ENCODE measurements at regions not wholly inside any gene's neighbourhood (a gene's known extent, or its start where the extent isn't known, plus 50 kb on each side); places are given as distances from the start of the nearest gene placed in this dataset.

DNA sequence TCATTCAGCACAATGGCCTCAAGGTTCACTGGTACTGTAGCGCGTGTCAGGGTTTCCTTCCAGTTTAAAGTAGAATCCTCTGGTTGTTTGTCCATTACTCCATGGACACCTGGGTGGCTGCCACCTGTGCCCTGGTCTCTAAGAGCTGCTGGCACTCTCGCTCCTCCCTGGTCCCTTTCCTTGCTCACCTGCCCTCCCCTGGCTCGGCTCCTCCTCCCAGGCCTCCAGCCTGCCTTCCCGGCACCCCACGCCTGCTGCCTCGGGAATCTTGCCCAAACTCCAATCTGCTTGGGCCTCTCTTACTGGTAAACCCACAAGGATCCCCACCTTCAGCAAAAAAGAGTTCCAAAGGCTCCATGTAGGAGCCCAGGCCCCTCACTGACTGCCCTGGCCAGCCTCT lies 154.4 kb upstream of the DIO3 start:
- Mint-ChIP-seq H3K36me3 (ENCODE audit: low read depth) (no peaks in the 10 kb centered on the region), H3K4me1 (ENCODE audit: low read depth) (no peaks in the 10 kb centered on the region), H3K27me3 (peaks cover 76% of the 10 kb centered on the region), H3K9me3 (no peaks in the 10 kb centered on the region), H3K27ac (no peak overlapping the region), H3K4me3 (no peak overlapping the region)
- no peaks in the 10 kb centered on the region for H3K4me1 ChIP-seq (ENCODE audit: insufficient read depth, low read length)
- H3K27me3 ChIP-seq (ENCODE audit: control insufficient read depth in 1 of 2, insufficient read depth in 2 of 2, low read length in 2 of 2) = peaks cover 6 to 11% of the 10 kb centered on the region in 2 experiments
- no peak for ATAC-seq (ENCODE audit: poor library complexity)
- H3K27ac ChIP-seq (ENCODE audit: low read depth in 1 of 2, low read length in 2 of 2) = no peak overlapping the region
- intact Hi-C loops (cut with DNase I, micrococcal nuclease) = no loop called here
- no peaks in the 10 kb centered on the region for H3K36me3 ChIP-seq (ENCODE audit: insufficient read depth, low read length)
- TF ChIP-seq, protein P1, sequence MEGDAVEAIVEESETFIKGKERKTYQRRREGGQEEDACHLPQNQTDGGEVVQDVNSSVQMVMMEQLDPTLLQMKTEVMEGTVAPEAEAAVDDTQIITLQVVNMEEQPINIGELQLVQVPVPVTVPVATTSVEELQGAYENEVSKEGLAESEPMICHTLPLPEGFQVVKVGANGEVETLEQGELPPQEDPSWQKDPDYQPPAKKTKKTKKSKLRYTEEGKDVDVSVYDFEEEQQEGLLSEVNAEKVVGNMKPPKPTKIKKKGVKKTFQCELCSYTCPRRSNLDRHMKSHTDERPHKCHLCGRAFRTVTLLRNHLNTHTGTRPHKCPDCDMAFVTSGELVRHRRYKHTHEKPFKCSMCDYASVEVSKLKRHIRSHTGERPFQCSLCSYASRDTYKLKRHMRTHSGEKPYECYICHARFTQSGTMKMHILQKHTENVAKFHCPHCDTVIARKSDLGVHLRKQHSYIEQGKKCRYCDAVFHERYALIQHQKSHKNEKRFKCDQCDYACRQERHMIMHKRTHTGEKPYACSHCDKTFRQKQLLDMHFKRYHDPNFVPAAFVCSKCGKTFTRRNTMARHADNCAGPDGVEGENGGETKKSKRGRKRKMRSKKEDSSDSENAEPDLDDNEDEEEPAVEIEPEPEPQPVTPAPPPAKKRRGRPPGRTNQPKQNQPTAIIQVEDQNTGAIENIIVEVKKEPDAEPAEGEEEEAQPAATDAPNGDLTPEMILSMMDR (IDR thresholded peaks at IDR 0.05) = no peak
- ChIA-PET POLR2A (no interaction called here), CTCF (no interaction called here)
- no peaks in the 10 kb centered on the region for H3K9me3 ChIP-seq (ENCODE audit: control insufficient read depth in 1 of 2, insufficient read depth in 1 of 2, low read length in 2 of 2)
- no peak overlapping the region for H3K4me3 ChIP-seq (ENCODE audit: low read length)
- no peak for DNase-seq

DNA sequence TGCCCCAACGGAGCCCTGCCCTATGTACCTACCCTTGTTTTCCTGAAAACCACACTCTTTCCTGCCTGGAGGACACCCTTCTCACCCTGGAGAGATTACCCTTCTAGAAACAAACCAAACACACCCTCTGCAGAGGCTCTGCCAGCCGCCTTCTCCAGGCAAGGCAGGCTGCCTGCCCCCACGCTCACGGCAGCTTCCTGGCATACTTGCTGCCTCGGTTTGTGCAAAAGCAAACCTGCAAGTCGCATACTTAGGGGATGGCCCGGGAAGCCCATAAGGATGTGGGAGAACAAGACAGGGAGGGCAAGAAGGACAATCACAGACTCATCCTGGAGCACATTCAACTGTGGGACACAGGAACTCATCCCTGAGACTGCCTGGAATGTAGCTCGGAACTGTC lies 154.0 kb upstream of the DIO3 start:
- ChIA-PET POLR2A (no interaction called here), CTCF (no interaction called here)
- TF ChIP-seq, protein P1 (IDR thresholded peaks at IDR 0.05) = no peak
- Histone ChIP-seq H3K27ac (ENCODE audit: low read depth in 1 of 2, low read length in 2 of 2) (no peak overlapping the region), H3K27me3 (ENCODE audit: control insufficient read depth in 1 of 2, insufficient read depth in 2 of 2, low read length in 2 of 2) (peaks cover 3 to 9% of the 10 kb centered on the region in 2 experiments), H3K9me3 (ENCODE audit: control insufficient read depth in 1 of 2, insufficient read depth in 1 of 2, low read length in 2 of 2) (no peaks in the 10 kb centered on the region), H3K36me3 (ENCODE audit: insufficient read depth, low read length) (no peaks in the 10 kb centered on the region), H3K4me3 (ENCODE audit: low read length) (no peak overlapping the region), H3K4me1 (ENCODE audit: insufficient read depth, low read length) (no peaks in the 10 kb centered on the region)
- DNase-seq (no peak), ATAC-seq (ENCODE audit: poor library complexity) (no peak)
- Mint-ChIP-seq H3K4me3 (no peak overlapping the region), H3K9me3 (no peaks in the 10 kb centered on the region), H3K27ac (no peak overlapping the region), H3K4me1 (ENCODE audit: low read depth) (no peaks in the 10 kb centered on the region), H3K36me3 (ENCODE audit: low read depth) (no peaks in the 10 kb centered on the region), H3K27me3 (peaks cover 79% of the 10 kb centered on the region)
- intact Hi-C loops (cut with DNase I, micrococcal nuclease) = no loop called here

DNA sequence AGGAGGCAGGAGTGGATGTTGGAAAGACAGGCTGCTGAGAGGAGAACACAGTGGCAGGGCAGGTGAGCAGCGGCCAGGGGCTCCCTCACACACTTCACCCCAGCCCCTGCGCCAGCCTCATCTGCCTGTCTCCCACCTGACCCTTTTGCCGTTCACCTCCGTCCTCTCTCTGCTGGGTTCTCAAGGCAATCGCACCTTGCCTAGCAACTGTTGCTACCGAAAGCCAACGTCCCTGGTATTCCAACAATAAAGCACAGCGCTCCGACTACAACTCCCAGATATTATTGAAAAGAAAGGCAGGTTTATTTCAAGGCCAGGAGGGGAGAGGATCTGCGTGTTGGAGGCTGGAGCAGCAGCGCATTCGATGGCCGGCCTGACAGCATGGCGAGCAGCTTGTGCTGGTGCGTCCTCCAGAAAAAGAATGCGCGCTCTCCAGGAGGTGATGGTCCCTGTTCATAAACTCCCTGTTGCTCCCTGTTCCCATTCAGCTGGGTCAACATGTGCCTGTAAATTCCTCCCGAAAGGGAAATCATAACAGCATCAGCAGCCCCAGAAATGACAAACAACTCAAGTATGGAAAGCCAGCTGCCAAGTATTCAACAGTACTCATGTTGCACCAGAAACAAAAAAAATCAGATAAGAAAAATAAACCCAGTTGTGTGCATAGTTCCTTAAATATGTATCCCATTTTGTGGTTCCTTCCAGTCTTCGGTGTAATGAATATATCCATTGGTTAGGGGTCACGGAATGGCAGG lies 153.0 kb upstream of the DIO3 start:
- Histone ChIP-seq H3K36me3 (ENCODE audit: insufficient read depth, low read length) (no peaks in the 10 kb centered on the region), H3K27me3 (ENCODE audit: control insufficient read depth in 1 of 2, insufficient read depth in 2 of 2, low read length in 2 of 2) (peaks cover 0 to 4% of the 10 kb centered on the region in 2 experiments), H3K4me1 (ENCODE audit: insufficient read depth, low read length) (no peaks in the 10 kb centered on the region), H3K9me3 (ENCODE audit: control insufficient read depth in 1 of 2, insufficient read depth in 1 of 2, low read length in 2 of 2) (no peaks in the 10 kb centered on the region), H3K4me3 (ENCODE audit: low read length) (no peak overlapping the region), H3K27ac (ENCODE audit: low read depth in 1 of 2, low read length in 2 of 2) (no peak overlapping the region)
- DNase-seq = no peak
- CTCF ChIA-PET = no interaction called here
- intact Hi-C loops (cut with DNase I, micrococcal nuclease) = no loop called here
- Mint-ChIP-seq H3K36me3 (ENCODE audit: low read depth) (no peaks in the 10 kb centered on the region), H3K4me1 (ENCODE audit: low read depth) (no peaks in the 10 kb centered on the region), H3K4me3 (no peak overlapping the region), H3K27ac (no peak overlapping the region), H3K9me3 (no peaks in the 10 kb centered on the region), H3K27me3 (peaks cover 79% of the 10 kb centered on the region)
- no peak for ATAC-seq (ENCODE audit: poor library complexity)
- TF ChIP-seq, protein P1 (IDR thresholded peaks at IDR 0.05) = no peak
- POLR2A ChIA-PET = no interaction called here

Measured in CD4-positive, alpha-beta T cell (primary cell).